ENCODE measurements at regions not wholly inside any gene's neighbourhood (a gene's known extent, or its start where the extent isn't known, plus 50 kb on each side); places are given as distances from the start of the nearest gene placed in this dataset.

DNA sequence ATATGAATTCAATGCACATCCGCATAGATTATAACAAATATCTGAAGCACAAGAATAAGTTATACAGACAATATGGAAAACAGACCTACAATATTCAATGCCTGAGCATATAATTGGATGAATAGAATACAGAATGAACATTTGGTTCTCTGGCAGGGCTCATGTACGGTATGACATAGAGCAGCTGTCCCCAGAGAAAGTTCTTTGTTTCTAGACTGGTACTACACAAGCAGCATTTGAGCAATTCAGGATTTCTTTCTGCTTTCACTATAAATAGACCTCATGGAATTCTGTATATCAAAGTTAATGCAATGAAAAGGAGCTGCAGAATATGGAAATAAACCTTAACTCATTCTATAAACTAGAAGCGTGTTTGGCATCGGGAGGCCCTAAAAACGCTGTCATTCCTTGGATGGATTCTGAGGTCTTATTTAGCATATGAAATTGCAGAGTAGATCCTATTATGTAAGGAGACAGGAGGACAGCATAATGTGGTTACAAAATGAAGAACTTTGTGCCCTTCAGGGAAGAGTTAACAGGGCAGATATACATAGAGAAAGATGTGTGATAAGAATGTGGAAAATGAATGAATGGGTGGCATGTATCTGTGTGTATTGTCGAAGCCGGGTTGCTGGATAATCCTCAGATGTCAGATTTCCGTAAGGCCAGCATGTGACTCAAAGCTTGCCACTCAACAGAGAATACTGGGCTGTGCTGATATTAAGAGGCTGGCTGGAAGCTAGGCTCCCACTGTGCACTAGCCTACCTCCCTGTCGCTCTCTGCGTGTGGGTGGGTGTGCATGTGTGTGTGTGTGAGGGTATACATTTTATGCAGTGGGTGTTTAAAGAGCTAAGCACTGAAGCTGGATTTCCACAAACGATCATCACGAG, 103.3 kb upstream of the SLC4A4 start:
- Mint-ChIP-seq H3K4me1 (ENCODE audit: low read depth) (peaks cover 40% of the 10 kb centered on the region), H3K36me3 (ENCODE audit: insufficient read depth) (peaks cover 12% of the 10 kb centered on the region), H3K27ac (peak overlapping the region; percentile 9), H3K4me3 (ENCODE audit: low read depth) (no peak overlapping the region), H3K9me3 (ENCODE audit: low read depth) (no peaks in the 10 kb centered on the region), H3K27me3 (no peaks in the 10 kb centered on the region)
- TF ChIP-seq, protein P1, sequence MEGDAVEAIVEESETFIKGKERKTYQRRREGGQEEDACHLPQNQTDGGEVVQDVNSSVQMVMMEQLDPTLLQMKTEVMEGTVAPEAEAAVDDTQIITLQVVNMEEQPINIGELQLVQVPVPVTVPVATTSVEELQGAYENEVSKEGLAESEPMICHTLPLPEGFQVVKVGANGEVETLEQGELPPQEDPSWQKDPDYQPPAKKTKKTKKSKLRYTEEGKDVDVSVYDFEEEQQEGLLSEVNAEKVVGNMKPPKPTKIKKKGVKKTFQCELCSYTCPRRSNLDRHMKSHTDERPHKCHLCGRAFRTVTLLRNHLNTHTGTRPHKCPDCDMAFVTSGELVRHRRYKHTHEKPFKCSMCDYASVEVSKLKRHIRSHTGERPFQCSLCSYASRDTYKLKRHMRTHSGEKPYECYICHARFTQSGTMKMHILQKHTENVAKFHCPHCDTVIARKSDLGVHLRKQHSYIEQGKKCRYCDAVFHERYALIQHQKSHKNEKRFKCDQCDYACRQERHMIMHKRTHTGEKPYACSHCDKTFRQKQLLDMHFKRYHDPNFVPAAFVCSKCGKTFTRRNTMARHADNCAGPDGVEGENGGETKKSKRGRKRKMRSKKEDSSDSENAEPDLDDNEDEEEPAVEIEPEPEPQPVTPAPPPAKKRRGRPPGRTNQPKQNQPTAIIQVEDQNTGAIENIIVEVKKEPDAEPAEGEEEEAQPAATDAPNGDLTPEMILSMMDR (IDR thresholded peaks at IDR 0.05; ENCODE audit: unreplicated experiment) = no peak
- no peak for DNase-seq (ENCODE audit: low spot score, unreplicated experiment)

DNA sequence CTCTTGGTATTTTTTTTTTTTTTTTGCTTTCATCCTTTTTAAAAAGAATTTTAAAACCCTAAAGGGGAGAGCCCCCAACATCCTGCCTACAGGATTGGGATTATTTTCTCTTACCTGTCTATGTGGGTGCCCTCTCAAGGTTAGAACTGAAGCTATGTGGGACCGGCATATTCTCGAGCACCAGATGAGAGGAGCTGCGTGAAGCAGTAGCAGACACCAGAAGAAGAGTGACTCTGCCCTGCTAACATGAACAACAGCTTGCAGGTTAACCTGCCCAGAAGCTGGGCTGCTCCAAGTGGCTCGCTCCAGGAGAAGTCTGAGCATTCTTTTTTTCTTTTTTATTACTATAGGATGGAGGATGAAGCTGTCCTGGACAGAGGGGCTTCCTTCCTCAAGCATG, 102.6 kb upstream of the SLC4A4 start:
- Mint-ChIP-seq H3K4me3 (ENCODE audit: low read depth) (no peak overlapping the region), H3K9me3 (ENCODE audit: low read depth) (no peaks in the 10 kb centered on the region), H3K36me3 (ENCODE audit: insufficient read depth) (peaks cover 12% of the 10 kb centered on the region), H3K27me3 (no peaks in the 10 kb centered on the region), H3K4me1 (ENCODE audit: low read depth) (peaks cover 37% of the 10 kb centered on the region), H3K27ac (peak overlapping the region; percentile 23)
- TF ChIP-seq, protein P1 (IDR thresholded peaks at IDR 0.05; ENCODE audit: unreplicated experiment) = no peak
- DNase-seq (ENCODE audit: low spot score, unreplicated experiment) = no peak

DNA sequence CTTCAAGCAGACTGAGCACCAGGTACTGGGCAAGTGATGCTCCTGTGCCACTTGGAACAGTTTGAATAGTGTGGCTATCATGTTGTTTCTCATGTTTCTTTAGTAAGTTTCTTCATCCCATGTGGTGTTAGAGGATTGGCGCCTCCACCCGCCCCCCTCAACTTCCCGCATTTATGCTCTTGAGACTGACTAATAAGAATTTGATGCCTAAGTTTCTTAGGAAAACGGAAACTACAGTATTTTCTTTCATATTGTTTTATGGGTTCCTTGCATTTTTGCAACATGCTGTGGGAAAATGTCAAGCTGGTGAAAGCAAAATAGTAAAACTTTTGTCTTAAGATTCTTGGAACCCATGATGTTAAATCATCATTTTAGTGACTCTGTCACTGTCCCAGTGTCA, 101.2 kb upstream of the SLC4A4 start:
- Mint-ChIP-seq H3K4me1 (ENCODE audit: low read depth) (peaks cover 36% of the 10 kb centered on the region), H3K4me3 (ENCODE audit: low read depth) (no peak overlapping the region), H3K27me3 (no peaks in the 10 kb centered on the region), H3K27ac (no peak overlapping the region), H3K36me3 (ENCODE audit: insufficient read depth) (peaks cover 17% of the 10 kb centered on the region), H3K9me3 (ENCODE audit: low read depth) (no peaks in the 10 kb centered on the region)
- TF ChIP-seq, protein P1 (IDR thresholded peaks at IDR 0.05; ENCODE audit: unreplicated experiment) = no peak
- no peak for DNase-seq (ENCODE audit: low spot score, unreplicated experiment)

DNA sequence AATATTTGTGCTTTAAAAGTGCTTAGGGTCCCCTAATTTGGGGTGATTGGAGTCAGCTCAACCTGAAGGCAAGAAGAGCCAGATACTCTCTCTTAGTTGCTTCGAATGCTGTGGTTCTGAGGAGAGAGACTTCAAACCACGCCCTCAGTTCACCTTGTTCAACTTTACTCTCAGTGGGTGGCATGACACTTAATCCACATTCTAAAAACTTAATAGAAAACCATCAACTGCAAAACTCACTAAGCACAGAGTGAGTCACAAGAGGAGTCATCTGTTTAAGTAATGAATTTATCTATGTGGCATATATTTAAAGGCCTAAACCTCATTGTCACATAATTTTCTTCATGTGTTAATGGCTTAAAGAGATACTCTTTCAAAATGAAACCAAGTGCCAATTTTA, 99.5 kb upstream of the SLC4A4 start:
- Mint-ChIP-seq H3K36me3 (ENCODE audit: insufficient read depth) (peaks cover 25% of the 10 kb centered on the region), H3K4me3 (ENCODE audit: low read depth) (no peak overlapping the region), H3K4me1 (ENCODE audit: low read depth) (peaks cover 29% of the 10 kb centered on the region), H3K9me3 (ENCODE audit: low read depth) (no peaks in the 10 kb centered on the region), H3K27me3 (no peaks in the 10 kb centered on the region), H3K27ac (no peak overlapping the region)
- TF ChIP-seq, protein P1 (IDR thresholded peaks at IDR 0.05; ENCODE audit: unreplicated experiment) = no peak
- DNase-seq (ENCODE audit: low spot score, unreplicated experiment) = no peak

DNA sequence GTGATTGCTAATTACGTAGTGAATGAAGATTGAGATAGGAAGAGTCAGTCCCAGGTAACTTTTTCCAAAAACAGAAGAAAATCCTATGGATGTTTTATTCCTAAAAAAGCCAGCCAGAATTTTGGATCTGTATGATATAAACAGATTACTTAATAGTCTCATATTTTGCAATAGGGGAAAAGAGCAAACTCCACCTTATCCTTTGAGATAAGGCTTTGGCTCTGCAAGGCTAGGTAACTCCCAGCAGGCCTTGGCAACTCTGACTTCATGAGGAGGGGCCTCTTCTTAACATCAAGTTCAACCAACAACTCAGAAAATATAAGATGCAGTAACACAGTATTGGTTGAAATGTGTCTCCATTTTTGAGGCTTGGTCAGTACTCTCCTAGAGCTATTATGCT, 98.7 kb upstream of the SLC4A4 start:
- Mint-ChIP-seq H3K4me3 (ENCODE audit: low read depth) (no peak overlapping the region), H3K27me3 (no peaks in the 10 kb centered on the region), H3K27ac (no peak overlapping the region), H3K9me3 (ENCODE audit: low read depth) (no peaks in the 10 kb centered on the region), H3K4me1 (ENCODE audit: low read depth) (peaks cover 29% of the 10 kb centered on the region), H3K36me3 (ENCODE audit: insufficient read depth) (peaks cover 25% of the 10 kb centered on the region)
- DNase-seq (ENCODE audit: low spot score, unreplicated experiment) = no peak
- TF ChIP-seq, protein P1 (IDR thresholded peaks at IDR 0.05; ENCODE audit: unreplicated experiment) = no peak
